ENCODE measurements at regions not wholly inside any gene's neighbourhood (a gene's known extent, or its start where the extent isn't known, plus 50 kb on each side); places are given as distances from the start of the nearest gene placed in this dataset.

- TF ChIP-seq CTCF (IDR thresholded peaks at IDR 0.05), result no peak
- Histone ChIP-seq H3K4me1 (no peaks in the 10 kb centered on the region), H3K4me3 (no peak overlapping the region), H3K27ac (no peak overlapping the region), H3K9me3 (no peaks in the 10 kb centered on the region), H3K27me3 (no peaks in the 10 kb centered on the region), H3K36me3 (no peaks in the 10 kb centered on the region)
- DNase-seq (ENCODE audit: low spot score in 2 of 2), result no peak
- intact Hi-C loops (cut with DNase I), result no loop called here
Measured at GRCh38 chr11:92495107-92495793, 270.6 kb downstream of the FAT3 start.

- intact Hi-C loops (cut with DNase I), result no loop called here
- no peaks in the 10 kb centered on the region for H3K4me1 ChIP-seq
Measured at GRCh38 chr11:92500453-92500852, 275.8 kb downstream of the FAT3 start.

GRCh38 chr11:92501066-92501739 is 276.6 kb downstream of the FAT3 start:
- H3K4me1 ChIP-seq, result no peaks in the 10 kb centered on the region
- H3K27ac ChIP-seq, result no peak overlapping the region
- no peaks in the 10 kb centered on the region for H3K36me3 ChIP-seq
- no peaks in the 10 kb centered on the region for H3K27me3 ChIP-seq
- H3K9me3 ChIP-seq, result no peaks in the 10 kb centered on the region
- intact Hi-C loops (cut with DNase I), result no loop called here
- H3K4me3 ChIP-seq, result no peak overlapping the region
- DNase-seq (ENCODE audit: low spot score in 2 of 2), result no peak
- no peak for TF ChIP-seq CTCF (IDR thresholded peaks at IDR 0.05)

More at GRCh38 chr11:92500453-92500852, 275.8 kb downstream of the FAT3 start:
- Histone ChIP-seq H3K36me3 (no peaks in the 10 kb centered on the region), H3K27me3 (no peaks in the 10 kb centered on the region), H3K9me3 (no peaks in the 10 kb centered on the region), H3K27ac (no peak overlapping the region), H3K4me3 (no peak overlapping the region)
- no peak for TF ChIP-seq CTCF (IDR thresholded peaks at IDR 0.05)
- DNase-seq (ENCODE audit: low spot score in 2 of 2), result no peak

- no peak for TF ChIP-seq CTCF (IDR thresholded peaks at IDR 0.05)
- Histone ChIP-seq H3K4me3 (no peak overlapping the region), H3K27ac (no peak overlapping the region), H3K4me1 (no peaks in the 10 kb centered on the region), H3K36me3 (no peaks in the 10 kb centered on the region), H3K9me3 (no peaks in the 10 kb centered on the region), H3K27me3 (no peaks in the 10 kb centered on the region)
- no peak for DNase-seq (ENCODE audit: low spot score in 2 of 2)
- intact Hi-C loops (cut with DNase I), result no loop called here
Measured at GRCh38 chr11:92504004-92504403, 279.4 kb downstream of the FAT3 start.

- intact Hi-C loops (cut with DNase I), result no loop called here
- Histone ChIP-seq H3K4me1 (no peaks in the 10 kb centered on the region), H3K9me3 (no peaks in the 10 kb centered on the region)
Measured at GRCh38 chr11:92504534-92504933, 279.9 kb downstream of the FAT3 start.

More at GRCh38 chr11:92504534-92504933, 279.9 kb downstream of the FAT3 start:
- H3K27ac ChIP-seq, result no peak overlapping the region
- no peak overlapping the region for H3K4me3 ChIP-seq
- no peaks in the 10 kb centered on the region for H3K27me3 ChIP-seq
- TF ChIP-seq CTCF (IDR thresholded peaks at IDR 0.05), result no peak
- no peak for DNase-seq (ENCODE audit: low spot score in 2 of 2)
- H3K36me3 ChIP-seq, result no peaks in the 10 kb centered on the region

All from ascending aorta (tissue), 2 donors.